Gastroesophageal sphincter (tissue), 3 donors: ENCODE measurements at regions not wholly inside any gene's neighbourhood (a gene's known extent, or its start where the extent isn't known, plus 50 kb on each side); places are given as distances from the start of the nearest gene placed in this dataset.

Experiments
- CTCF ChIP-seq, 4 experiments: fragments of 200-600 bp in 2 of 4; fragments of 450-650 bp in 2 of 4; sonication (generic) in 1 of 4; IDR thresholded peaks; one replicate each; pipeline ENCODE4 v1.5.1; 2017 to 2019; ENCODE audit warnings: antibody characterized with exemption in 4 of 4, mild to moderate bottlenecking in 2 of 4, moderate library complexity in 2 of 4
- EP300 ChIP-seq: sonication (generic); formaldehyde crosslinking; IDR thresholded peaks from one replicate; pipeline ENCODE4 v1.6.1; 2017; ENCODE audit warnings: antibody characterized with exemption, mild to moderate bottlenecking
- POLR2A ChIP-seq, 2 donors: fragments of 450-650 bp; IDR thresholded peaks; one replicate each; pipeline ENCODE4 v1.6.1; 2017; ENCODE audit warnings: antibody characterized with exemption in 2 of 2, mild to moderate bottlenecking in 2 of 2, moderate library complexity in 1 of 2
- POLR2AphosphoS5 ChIP-seq: sonication (generic); formaldehyde crosslinking; IDR thresholded peaks from one replicate; pipeline ENCODE4 v1.6.1; 2017; ENCODE audit warnings: antibody characterized with exemption

- no peak for TF ChIP-seq CTCF (IDR thresholded peaks at IDR 0.05)
- TF ChIP-seq POLR2AphosphoS5 = no peak
- no peak for TF ChIP-seq POLR2A (IDR thresholded peaks at IDR 0.05)
- no peak for TF ChIP-seq EP300
These were observed 202.4 kb upstream of the AGAP1 start for GRCh38 chr2:235291461-235291860.
